K562 (cell line): ENCODE measurements at regions not wholly inside any gene's neighbourhood (a gene's known extent, or its start where the extent isn't known, plus 50 kb on each side); places are given as distances from the start of the nearest gene placed in this dataset.

Experiments
- ATAC-seq: fragments of 200-7000 bp; cut with Tn5 transposase; 3 replicates; pipeline ENCODE4 v1.9.1; 2020; ENCODE audit warnings: moderate library complexity
- BruUV-seq: library from RNA; stranded (reverse); fragments of 400-500 nt; replicated peaks from 2 replicates; lab custom pipeline; 2021; lab: Mats Ljungman, UMichigan
- CTCF ChIA-PET: fragments of 300-600 bp; formaldehyde crosslinking; extraction: SDS; loops from one replicate; lab custom pipeline; 2021; ENCODE audit warnings: low intra/inter-chr PET ratio; lab: Yijun Ruan, JAX
- POLR2A ChIA-PET: fragments of 300-600, 350-650 bp; sonication (Branson Sonifier 250); formaldehyde crosslinking; extraction: SDS; loops from one replicate; lab custom pipeline; 2021; ENCODE audit warnings: antibody characterized with exemption, inconsistent platforms; lab: Yijun Ruan, JAX
- DNase-seq, 4 experiments: peaks; one replicate each; pipeline versions ENCODE4 v3.0.0 to v3.0.0-alpha.2; 2011 to 2018; ENCODE audit warnings: low spot score in 3 of 4, mixed read lengths in 3 of 4; ENCODE audit errors: extremely low read depth in 1 of 4
- FAIRE-seq: peaks from 2 replicates; lab custom pipeline; 2011; peaks lifted over from hg19 to GRCh38; lab: Jason Lieb, UNC
- H2AFZ ChIP-seq: 2 replicates; pipeline ENCODE4 v1.6.0; 2011; ENCODE audit warnings: low read depth, low read length, control low read depth, inconsistent platforms
- H3K27ac ChIP-seq: fragments of 200-600 bp; 3 replicates; pipeline ENCODE4 v1.8.0; 2011; ENCODE audit warnings: low read depth, mild to moderate bottlenecking, control low read depth, inconsistent platforms, low read length, moderate library complexity, mixed read lengths; ENCODE audit errors: extremely low read depth
- H3K27me3 ChIP-seq, 2 experiments: fragments of 300-600 bp in 1 of 2; 2 replicates in 1 of 2; 3 replicates in 1 of 2; pipeline versions ENCODE4 v1.6.0 to v1.8.0; 2011; ENCODE audit warnings: inconsistent platforms in 2 of 2, low read length in 2 of 2, mild to moderate bottlenecking in 1 of 2, mixed read lengths in 1 of 2, moderate library complexity in 1 of 2; ENCODE audit not compliant: control insufficient read depth in 2 of 2, insufficient read depth in 2 of 2
- H3K36me3 ChIP-seq: fragments of 300-600 bp; 3 replicates; pipeline ENCODE4 v1.8.0; 2011; ENCODE audit warnings: mild to moderate bottlenecking, low read length, inconsistent platforms; ENCODE audit not compliant: control insufficient read depth, insufficient read depth
- H3K4me1 ChIP-seq, 2 experiments: fragments of 200-600 bp in 1 of 2; replicated peaks in 1 of 2; 2 replicates in 1 of 2; 3 replicates in 1 of 2; pipeline versions ENCODE4 v1.5.1 to v1.8.0; 2011; ENCODE audit warnings: inconsistent platforms in 2 of 2, low read length in 2 of 2, mild to moderate bottlenecking in 1 of 2, mixed read lengths in 1 of 2, moderate library complexity in 1 of 2; ENCODE audit not compliant: control insufficient read depth in 2 of 2, insufficient read depth in 2 of 2
- H3K4me2 ChIP-seq: 2 replicates; pipeline ENCODE4 v1.6.1; 2011; ENCODE audit warnings: low read length, control low read depth, inconsistent platforms, mixed read lengths; ENCODE audit not compliant: insufficient read depth
- H3K4me3 ChIP-seq: fragments of 200-600 bp; sonication (generic), shearing (Covaris generic); 2 replicates; pipeline ENCODE4 v1.5.1; 2016; ENCODE audit warnings: control low read depth, inconsistent platforms
- H3K79me2 ChIP-seq: fragments of 200-600 bp; 3 replicates; pipeline ENCODE4 v1.8.0; 2011; ENCODE audit warnings: low read length, inconsistent platforms; ENCODE audit not compliant: control insufficient read depth, insufficient read depth
- H3K9ac ChIP-seq, 2 experiments: 2 replicates each; pipeline versions ENCODE4 v1.6.0 to v1.6.1; 2011; ENCODE audit warnings: low read depth in 2 of 2, low read length in 2 of 2, control low read depth in 1 of 2, inconsistent platforms in 1 of 2, mild to moderate bottlenecking in 1 of 2, mixed read lengths in 1 of 2; ENCODE audit not compliant: insufficient read depth in 1 of 2
- H3K9me1 ChIP-seq: one replicate; pipeline ENCODE4 v1.6.0; 2011; ENCODE audit warnings: inconsistent platforms, mild to moderate bottlenecking, low read length, moderate library complexity; ENCODE audit not compliant: control insufficient read depth, insufficient read depth
- H3K9me3 ChIP-seq: replicated peaks from 2 replicates; pipeline ENCODE4 v1.5.1; 2011; ENCODE audit warnings: low read depth, low read length, inconsistent platforms; ENCODE audit not compliant: control insufficient read depth, insufficient read depth
- H4K20me1 ChIP-seq: replicated peaks from 2 replicates; pipeline ENCODE4 v1.6.1; 2011; ENCODE audit warnings: low read length, inconsistent platforms, mixed read lengths; ENCODE audit not compliant: control insufficient read depth, insufficient read depth
- HNRNPL ChIP-seq: fragments of 200-400 bp; formaldehyde crosslinking; IDR thresholded peaks from 2 replicates; pipeline ENCODE4 v1.6.1; 2017; ENCODE audit warnings: low read depth, mild to moderate bottlenecking, low read length
- MAFG ChIP-seq: fragments of 450-650 bp; conservative IDR thresholded peaks from 2 replicates; pipeline ENCODE4 v1.6.1; 2016; ENCODE audit warnings: missing genetic modification characterization, missing compliant biosample characterization
- NR2C2 ChIP-seq, 2 experiments: fragments of 200-800 bp in 1 of 2; sonication (Bioruptor generic) in 1 of 2; sonication (generic) in 1 of 2; formaldehyde crosslinking in 1 of 2; IDR thresholded peaks; 2 replicates each; pipeline versions ENCODE4 v1.6.1 to v1.8.0; 2016 to 2022; ENCODE audit warnings: mild to moderate bottlenecking in 1 of 2, missing compliant biosample characterization in 1 of 2, missing genetic modification characterization in 1 of 2, missing genetic modification reagents in 1 of 2
- RFX7 ChIP-seq: fragments of 250-450 bp; sonication (Bioruptor Pico); IDR thresholded peaks from 2 replicates; pipeline ENCODE4 v1.5.1; 2021; ENCODE audit warnings: mild to moderate bottlenecking
- ZNF239 ChIP-seq: fragments of 250-450 bp; sonication (Bioruptor Pico); IDR thresholded peaks from 2 replicates; pipeline ENCODE4 v1.4.0; 2020; ENCODE audit warnings: mild to moderate bottlenecking
- ZNF695 ChIP-seq: fragments of 450-650 bp; formaldehyde crosslinking; IDR thresholded peaks from 2 replicates; pipeline ENCODE4 v1.4.0; 2020; ENCODE audit warnings: mild to moderate bottlenecking, moderate library complexity
- WGBS: fragments of 100-300 bp; shearing (Covaris generic); methylation state at CpG from one replicate; pipeline ENCODE4 v1.1.6; 2016; ENCODE audit warnings: low coverage, mixed read lengths; ENCODE audit not compliant: insufficient coverage; ENCODE audit errors: missing lambda C conversion rate; 5-methylcytosine and 5-hydroxymethylcytosine counted together
- in situ Hi-C: fragments of 300-500 bp; cut with MboI; formaldehyde crosslinking; loops from 4 replicates; pipeline ENCODE4 v1.15.0; 2018; ENCODE audit warnings: inconsistent platforms, mixed read lengths
- intact Hi-C: fragments of 100-400 bp; cut with micrococcal nuclease; formaldehyde crosslinking; loops from 2 replicates; pipeline ENCODE4 v1.14.2; 2022
- TF ChIP-seq, protein P1 (sequence below): fragments of 450-650 bp; formaldehyde crosslinking; IDR thresholded peaks from 2 replicates; pipeline ENCODE4 v1.4.0; 2020; ENCODE audit warnings: mild to moderate bottlenecking, moderate library complexity
- TF ChIP-seq, protein P2 (sequence below): fragments of 200-400 bp; formaldehyde crosslinking; IDR thresholded peaks from 2 replicates; pipeline ENCODE4 v1.6.1; 2017; ENCODE audit warnings: mild to moderate bottlenecking, low read depth, low read length, moderate library complexity
- TF ChIP-seq, protein P3 (sequence below): IDR thresholded peaks from 2 replicates; pipeline ENCODE4 v1.6.1; 2012; ENCODE audit warnings: low read depth, low read length, improper control_type of control experiment, borderline replicate concordance
- TF ChIP-seq, protein P4 (sequence below): sonication (generic); formaldehyde crosslinking; IDR thresholded peaks from 2 replicates; pipeline ENCODE4 v1.8.1; 2023; ENCODE audit warnings: mild to moderate bottlenecking, missing genetic modification reagents

DNA sequence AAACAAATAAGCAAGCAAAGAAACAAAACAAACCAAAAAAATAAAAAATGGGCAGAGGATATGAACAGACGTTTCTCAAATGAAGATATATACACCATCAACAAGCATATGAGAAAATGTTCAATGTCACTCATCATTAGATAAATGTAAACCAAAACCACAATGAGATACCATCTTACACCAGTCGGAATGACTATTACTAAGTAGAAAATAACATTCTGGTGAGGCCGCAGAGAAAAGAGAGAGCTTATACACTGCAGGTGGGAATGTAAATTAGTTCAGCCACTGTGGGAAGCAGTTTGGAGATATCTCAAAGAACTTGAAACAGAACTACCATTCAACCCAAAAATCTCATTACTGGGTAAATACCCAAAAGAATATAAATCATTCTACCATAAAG is 321.0 kb upstream of the SLIT2 start:
- Histone ChIP-seq H3K79me2 (no peaks in the 10 kb centered on the region), H3K4me2 (no peak overlapping the region), H3K9me1 (no peaks in the 10 kb centered on the region), H3K36me3 (no peaks in the 10 kb centered on the region), H3K9ac (no peak overlapping the region), H3K4me1 (no peaks in the 10 kb centered on the region), H3K27ac (no peak overlapping the region), H3K27me3 (no peaks in the 10 kb centered on the region), H2AFZ (no peak overlapping the region), H3K9me3 (no peaks in the 10 kb centered on the region), H4K20me1 (no peaks in the 10 kb centered on the region), H3K4me3 (no peak overlapping the region)
- TF ChIP-seq HNRNPL (no peak), NR2C2 (CRISPR knock-in tag; IDR thresholded peaks at IDR 0.05) (no peak), NR2C2 (tag; IDR thresholded peaks at IDR 0.05) (no peak), ZNF695 (CRISPR knock-in tag) (no peak), ZNF239 (no peak), MAFG (tag) (no peak), RFX7 (CRISPR knock-in tag) (no peak)
- TF ChIP-seq, protein P1, sequence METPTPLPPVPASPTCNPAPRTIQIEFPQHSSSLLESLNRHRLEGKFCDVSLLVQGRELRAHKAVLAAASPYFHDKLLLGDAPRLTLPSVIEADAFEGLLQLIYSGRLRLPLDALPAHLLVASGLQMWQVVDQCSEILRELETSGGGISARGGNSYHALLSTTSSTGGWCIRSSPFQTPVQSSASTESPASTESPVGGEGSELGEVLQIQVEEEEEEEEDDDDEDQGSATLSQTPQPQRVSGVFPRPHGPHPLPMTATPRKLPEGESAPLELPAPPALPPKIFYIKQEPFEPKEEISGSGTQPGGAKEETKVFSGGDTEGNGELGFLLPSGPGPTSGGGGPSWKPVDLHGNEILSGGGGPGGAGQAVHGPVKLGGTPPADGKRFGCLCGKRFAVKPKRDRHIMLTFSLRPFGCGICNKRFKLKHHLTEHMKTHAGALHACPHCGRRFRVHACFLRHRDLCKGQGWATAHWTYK (CRISPR knock-in tag): no peak
- TF ChIP-seq, protein P2, sequence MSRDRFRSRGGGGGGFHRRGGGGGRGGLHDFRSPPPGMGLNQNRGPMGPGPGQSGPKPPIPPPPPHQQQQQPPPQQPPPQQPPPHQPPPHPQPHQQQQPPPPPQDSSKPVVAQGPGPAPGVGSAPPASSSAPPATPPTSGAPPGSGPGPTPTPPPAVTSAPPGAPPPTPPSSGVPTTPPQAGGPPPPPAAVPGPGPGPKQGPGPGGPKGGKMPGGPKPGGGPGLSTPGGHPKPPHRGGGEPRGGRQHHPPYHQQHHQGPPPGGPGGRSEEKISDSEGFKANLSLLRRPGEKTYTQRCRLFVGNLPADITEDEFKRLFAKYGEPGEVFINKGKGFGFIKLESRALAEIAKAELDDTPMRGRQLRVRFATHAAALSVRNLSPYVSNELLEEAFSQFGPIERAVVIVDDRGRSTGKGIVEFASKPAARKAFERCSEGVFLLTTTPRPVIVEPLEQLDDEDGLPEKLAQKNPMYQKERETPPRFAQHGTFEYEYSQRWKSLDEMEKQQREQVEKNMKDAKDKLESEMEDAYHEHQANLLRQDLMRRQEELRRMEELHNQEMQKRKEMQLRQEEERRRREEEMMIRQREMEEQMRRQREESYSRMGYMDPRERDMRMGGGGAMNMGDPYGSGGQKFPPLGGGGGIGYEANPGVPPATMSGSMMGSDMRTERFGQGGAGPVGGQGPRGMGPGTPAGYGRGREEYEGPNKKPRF: no peak
- TF ChIP-seq, protein P3, sequence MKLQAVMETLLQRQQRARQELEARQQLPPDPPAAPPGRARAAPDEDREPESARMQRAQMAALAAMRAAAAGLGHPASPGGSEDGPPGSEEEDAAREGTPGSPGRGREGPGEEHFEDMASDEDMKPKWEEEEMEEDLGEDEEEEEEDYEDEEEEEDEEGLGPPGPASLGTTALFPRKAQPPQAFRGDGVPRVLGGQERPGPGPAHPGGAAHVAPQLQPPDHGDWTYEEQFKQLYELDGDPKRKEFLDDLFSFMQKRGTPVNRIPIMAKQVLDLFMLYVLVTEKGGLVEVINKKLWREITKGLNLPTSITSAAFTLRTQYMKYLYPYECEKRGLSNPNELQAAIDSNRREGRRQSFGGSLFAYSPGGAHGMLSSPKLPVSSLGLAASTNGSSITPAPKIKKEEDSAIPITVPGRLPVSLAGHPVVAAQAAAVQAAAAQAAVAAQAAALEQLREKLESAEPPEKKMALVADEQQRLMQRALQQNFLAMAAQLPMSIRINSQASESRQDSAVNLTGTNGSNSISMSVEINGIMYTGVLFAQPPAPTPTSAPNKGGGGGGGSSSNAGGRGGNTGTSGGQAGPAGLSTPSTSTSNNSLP: no peak
- TF ChIP-seq, protein P4, sequence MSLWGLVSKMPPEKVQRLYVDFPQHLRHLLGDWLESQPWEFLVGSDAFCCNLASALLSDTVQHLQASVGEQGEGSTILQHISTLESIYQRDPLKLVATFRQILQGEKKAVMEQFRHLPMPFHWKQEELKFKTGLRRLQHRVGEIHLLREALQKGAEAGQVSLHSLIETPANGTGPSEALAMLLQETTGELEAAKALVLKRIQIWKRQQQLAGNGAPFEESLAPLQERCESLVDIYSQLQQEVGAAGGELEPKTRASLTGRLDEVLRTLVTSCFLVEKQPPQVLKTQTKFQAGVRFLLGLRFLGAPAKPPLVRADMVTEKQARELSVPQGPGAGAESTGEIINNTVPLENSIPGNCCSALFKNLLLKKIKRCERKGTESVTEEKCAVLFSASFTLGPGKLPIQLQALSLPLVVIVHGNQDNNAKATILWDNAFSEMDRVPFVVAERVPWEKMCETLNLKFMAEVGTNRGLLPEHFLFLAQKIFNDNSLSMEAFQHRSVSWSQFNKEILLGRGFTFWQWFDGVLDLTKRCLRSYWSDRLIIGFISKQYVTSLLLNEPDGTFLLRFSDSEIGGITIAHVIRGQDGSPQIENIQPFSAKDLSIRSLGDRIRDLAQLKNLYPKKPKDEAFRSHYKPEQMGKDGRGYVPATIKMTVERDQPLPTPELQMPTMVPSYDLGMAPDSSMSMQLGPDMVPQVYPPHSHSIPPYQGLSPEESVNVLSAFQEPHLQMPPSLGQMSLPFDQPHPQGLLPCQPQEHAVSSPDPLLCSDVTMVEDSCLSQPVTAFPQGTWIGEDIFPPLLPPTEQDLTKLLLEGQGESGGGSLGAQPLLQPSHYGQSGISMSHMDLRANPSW (CRISPR knock-in tag): no peak
- ChIA-PET CTCF (no interaction called here), POLR2A (no interaction called here)
- BruUV-seq: no TSS peak
- 0% methylated on average over 3 of the region's 3 CpGs for WGBS
- DNase-seq (no peak), ATAC-seq (no peak), FAIRE-seq (no peak)
- intact Hi-C loops: no loop called here
- in situ Hi-C loops: no loop called here
